ENCODE measurements at regions not wholly inside any gene's neighbourhood (a gene's known extent, or its start where the extent isn't known, plus 50 kb on each side); places are given as distances from the start of the nearest gene placed in this dataset.

GRCh38 chr13:58804832-58805231, 1173.3 kb downstream of the PCDH17 start:
- no peaks in the 10 kb centered on the region for H3K27me3 ChIP-seq (ENCODE audit: insufficient read depth, low read length, poor library complexity, severe bottlenecking)
- H3K9ac ChIP-seq (ENCODE audit: low read depth, low read length, poor library complexity, severe bottlenecking): no peak overlapping the region
- no peaks in the 10 kb centered on the region for H3K36me3 ChIP-seq (ENCODE audit: insufficient read depth, low read length)
- H3K9me2 ChIP-seq (replicated peaks; ENCODE audit: low read depth, low read length): no peaks in the 10 kb centered on the region
- H4K20me1 ChIP-seq (ENCODE audit: insufficient read depth, low read length, poor library complexity, severe bottlenecking): no peaks in the 10 kb centered on the region
- H3K4me3 ChIP-seq (ENCODE audit: low read length, poor library complexity, severe bottlenecking): peak overlapping the region; percentile 10
- H3K79me2 ChIP-seq (ENCODE audit: insufficient read depth, low read length): no peaks in the 10 kb centered on the region
- 0 out of 2 replicates have a peak, but pooled peaks cover 5% of the 10 kb centered on the region for H3F3A ChIP-seq (ENCODE audit: low read depth)
- peak overlapping the region; percentile 40 for H3K4me2 ChIP-seq (ENCODE audit: low read depth, low read length, poor library complexity, severe bottlenecking)
- no peak for TF ChIP-seq CTCF (conservative IDR thresholded peaks at IDR 0.05; ENCODE audit: low read length)
- no peak for TF ChIP-seq EZH2phosphoT487 (IDR thresholded peaks at IDR 0.05; ENCODE audit: borderline replicate concordance)
- no peak overlapping the region for H2AFZ ChIP-seq (ENCODE audit: low read length)
- peaks cover 25% of the 10 kb centered on the region for H3K4me1 ChIP-seq (ENCODE audit: insufficient read depth, low read length, poor library complexity, severe bottlenecking)
- H3K9me3 ChIP-seq (ENCODE audit: insufficient read depth, low read depth, low read length): no peaks in the 10 kb centered on the region

- no peak for TF ChIP-seq EZH2phosphoT487 (IDR thresholded peaks at IDR 0.05; ENCODE audit: borderline replicate concordance)
- TF ChIP-seq CTCF (conservative IDR thresholded peaks at IDR 0.05; ENCODE audit: low read length): no peak
- no peak overlapping the region for H2AFZ ChIP-seq (ENCODE audit: low read length)
- H3K9me3 ChIP-seq (ENCODE audit: insufficient read depth, low read depth, low read length): no peaks in the 10 kb centered on the region; the same call in 1 of the 2 replicates
- H3F3A ChIP-seq (ENCODE audit: low read depth): 0 out of 2 replicates have a peak, but pooled peaks cover 5% of the 10 kb centered on the region
- peaks cover 25% of the 10 kb centered on the region for H3K4me1 ChIP-seq (ENCODE audit: insufficient read depth, low read length, poor library complexity, severe bottlenecking)
- no peaks in the 10 kb centered on the region for H4K20me1 ChIP-seq (ENCODE audit: insufficient read depth, low read length, poor library complexity, severe bottlenecking)
- H3K27me3 ChIP-seq (ENCODE audit: insufficient read depth, low read length, poor library complexity, severe bottlenecking): no peaks in the 10 kb centered on the region
- H3K79me2 ChIP-seq (ENCODE audit: insufficient read depth, low read length): no peaks in the 10 kb centered on the region
- H3K36me3 ChIP-seq (ENCODE audit: insufficient read depth, low read length): no peaks in the 10 kb centered on the region
- H3K9ac ChIP-seq (ENCODE audit: low read depth, low read length, poor library complexity, severe bottlenecking): no peak overlapping the region
- H3K4me3 ChIP-seq (ENCODE audit: low read length, poor library complexity, severe bottlenecking): no peak overlapping the region
- no peaks in the 10 kb centered on the region for H3K9me2 ChIP-seq (replicated peaks; ENCODE audit: low read depth, low read length)
- H3K4me2 ChIP-seq (ENCODE audit: low read depth, low read length, poor library complexity, severe bottlenecking): no peak overlapping the region
Observed at GRCh38 chr13:58806401-58806800, 1174.9 kb downstream of the PCDH17 start.

GRCh38 chr13:58823701-58824100, 1192.2 kb downstream of the PCDH17 start:
- Histone ChIP-seq H3K79me2 (ENCODE audit: insufficient read depth, low read length) (no peaks in the 10 kb centered on the region), H3K4me3 (ENCODE audit: low read length, poor library complexity, severe bottlenecking) (no peak overlapping the region), H2AFZ (ENCODE audit: low read length) (no peak overlapping the region), H3F3A (ENCODE audit: low read depth) (no peaks in the 10 kb centered on the region), H3K4me2 (ENCODE audit: low read depth, low read length, poor library complexity, severe bottlenecking) (no peak overlapping the region), H3K36me3 (ENCODE audit: insufficient read depth, low read length) (no peaks in the 10 kb centered on the region), H3K9ac (ENCODE audit: low read depth, low read length, poor library complexity, severe bottlenecking) (no peak overlapping the region), H3K9me3 (ENCODE audit: insufficient read depth, low read depth, low read length) (no peaks in the 10 kb centered on the region), H3K4me1 (ENCODE audit: insufficient read depth, low read length, poor library complexity, severe bottlenecking) (no peaks in the 10 kb centered on the region), H4K20me1 (ENCODE audit: insufficient read depth, low read length, poor library complexity, severe bottlenecking) (no peaks in the 10 kb centered on the region), H3K27me3 (ENCODE audit: insufficient read depth, low read length, poor library complexity, severe bottlenecking) (no peaks in the 10 kb centered on the region), H3K9me2 (replicated peaks; ENCODE audit: low read depth, low read length) (no peaks in the 10 kb centered on the region)
- TF ChIP-seq CTCF (conservative IDR thresholded peaks at IDR 0.05; ENCODE audit: low read length) (no peak), EZH2phosphoT487 (IDR thresholded peaks at IDR 0.05; ENCODE audit: borderline replicate concordance) (no peak)
